GM18870 (cell line): ENCODE measurements at regions not wholly inside any gene's neighbourhood (a gene's known extent, or its start where the extent isn't known, plus 50 kb on each side); places are given as distances from the start of the nearest gene placed in this dataset.
A peak's percentile ranks its signal among the peaks of the same experiment; 100 is the strongest.
"Not testable (repeated sequence)": the region's sequence is repeated elsewhere in the genome, so short reads cannot be mapped to it uniquely, and the experiment has no call there.

Source experiments
- ATAC-seq: cut with Tn5 transposase; IDR thresholded peaks from one replicate; pipeline ENCODE4 v1.9.1; 2021; ENCODE audit warnings: moderate library complexity; ENCODE audit not compliant: unreplicated experiment

GRCh38 chr10:8415029-8415428, 360.5 kb downstream of the GATA3 start:
- not testable (repeated sequence) for ATAC-seq

- ATAC-seq: peak; percentile 73
These were observed 361.8 kb downstream of the GATA3 start for GRCh38 chr10:8416192-8416701.

- peak; percentile 19 for ATAC-seq
These were observed 362.3 kb downstream of the GATA3 start for GRCh38 chr10:8416760-8417159.

- ATAC-seq: no peak
These were observed 363.1 kb downstream of the GATA3 start for GRCh38 chr10:8417631-8418030.

GRCh38 chr10:8418631-8419030, 364.1 kb downstream of the GATA3 start:
- no peak for ATAC-seq

GRCh38 chr10:8420182-8420581, 365.7 kb downstream of the GATA3 start:
- no peak for ATAC-seq

- ATAC-seq: no peak
These were observed 370.2 kb downstream of the GATA3 start for GRCh38 chr10:8424555-8425211.

- ATAC-seq: no peak
These were observed 374.2 kb downstream of the GATA3 start for GRCh38 chr10:8428654-8429053.

GRCh38 chr10:8430321-8430720, 375.8 kb downstream of the GATA3 start:
- no peak for ATAC-seq

GRCh38 chr10:8431511-8431910, 377.0 kb downstream of the GATA3 start:
- ATAC-seq: no peak

GRCh38 chr10:8435186-8436055, 380.9 kb downstream of the GATA3 start:
- ATAC-seq: no peak

- ATAC-seq: no peak
These were observed 383.4 kb downstream of the GATA3 start for GRCh38 chr10:8437896-8438295.

- ATAC-seq: no peak
These were observed 384.1 kb downstream of the GATA3 start for GRCh38 chr10:8438603-8439002.

GRCh38 chr10:8439040-8439439, 384.6 kb downstream of the GATA3 start:
- ATAC-seq: no peak

- ATAC-seq: no peak
These were observed 390.1 kb downstream of the GATA3 start for GRCh38 chr10:8444630-8445029.

GRCh38 chr10:8445353-8445752, 390.9 kb downstream of the GATA3 start:
- ATAC-seq: no peak

- no peak for ATAC-seq
These were observed 395.4 kb downstream of the GATA3 start for GRCh38 chr10:8449909-8450308.

GRCh38 chr10:8453587-8453986, 399.1 kb downstream of the GATA3 start:
- ATAC-seq: no peak

- ATAC-seq: no peak
These were observed 399.9 kb downstream of the GATA3 start for GRCh38 chr10:8454357-8454756.

- no peak for ATAC-seq
These were observed 400.7 kb downstream of the GATA3 start for GRCh38 chr10:8455181-8455580.

GRCh38 chr10:8456386-8456785, 401.9 kb downstream of the GATA3 start:
- ATAC-seq: no peak

- no peak for ATAC-seq
These were observed 406.1 kb downstream of the GATA3 start for GRCh38 chr10:8460626-8461025.
